ENCODE measurements at regions not wholly inside any gene's neighbourhood (a gene's known extent, or its start where the extent isn't known, plus 50 kb on each side); places are given as distances from the start of the nearest gene placed in this dataset.

DNA sequence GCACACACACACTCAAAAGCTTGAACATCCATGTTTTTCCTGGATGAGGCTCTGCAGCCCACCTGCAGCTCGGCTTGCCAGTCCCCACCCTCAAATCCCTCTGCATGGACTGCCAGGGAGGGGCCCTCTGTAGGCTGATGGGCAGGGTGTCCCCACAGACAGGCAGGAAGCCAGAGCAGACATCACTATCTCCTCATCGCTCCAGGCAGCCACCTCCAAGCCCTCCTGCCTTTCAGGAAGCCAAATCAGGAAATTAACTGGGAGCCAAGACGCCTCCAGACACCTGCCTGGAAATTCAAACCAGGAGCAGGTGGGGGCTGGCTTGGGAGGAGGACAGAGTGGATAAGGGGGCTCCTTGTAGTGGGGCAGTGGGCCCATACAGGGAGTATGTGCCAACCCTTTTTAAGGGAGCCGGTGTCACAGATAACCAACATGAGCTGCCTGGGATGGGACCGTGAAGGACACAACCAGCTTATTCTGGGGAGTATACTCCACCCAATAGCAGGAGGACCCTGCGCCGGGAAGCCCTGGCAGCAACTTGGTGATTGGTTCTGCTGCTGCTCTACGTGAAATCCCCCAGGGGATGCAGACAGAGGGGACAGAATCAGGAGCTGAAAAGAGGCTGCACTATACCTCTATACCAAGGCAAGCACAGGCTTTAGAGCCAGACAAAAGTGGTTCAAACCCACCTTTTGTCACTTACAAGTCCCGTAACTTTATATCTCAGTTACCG lies 139.1 kb downstream of the CCT6B start:
- Mint-ChIP-seq H3K27me3 (peaks cover 3% of the 10 kb centered on the region), H3K4me1 (ENCODE audit: low read depth) (peaks cover 10% of the 10 kb centered on the region), H3K9me3 (no peaks in the 10 kb centered on the region), H3K27ac (no peak overlapping the region), H3K36me3 (no peaks in the 10 kb centered on the region), H3K4me3 (no peak overlapping the region)
- DNase-seq, result no peak
- CTCF ChIA-PET, result no interaction called here
- POLR2A ChIA-PET, result no interaction called here
- intact Hi-C loops (cut with micrococcal nuclease), result no loop called here

DNA sequence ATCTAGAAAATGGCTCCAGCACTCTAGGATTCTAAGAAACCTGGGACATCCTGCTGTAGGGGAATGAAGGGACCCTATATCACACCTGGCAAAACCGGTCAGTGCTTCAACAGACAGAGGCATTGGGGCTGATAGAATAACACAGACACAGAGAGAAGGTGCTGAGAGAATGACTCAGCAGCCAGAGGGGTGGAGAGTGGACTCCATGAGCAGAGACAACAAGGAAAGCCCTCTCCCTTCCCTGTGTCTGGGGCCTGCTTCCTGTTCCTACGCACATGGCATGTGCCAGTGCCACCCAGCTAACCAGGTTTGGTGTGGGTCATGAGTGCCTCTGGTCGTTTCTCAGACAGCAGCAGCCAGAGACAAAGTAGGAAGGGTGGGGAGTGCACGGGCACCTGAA lies 140.3 kb downstream of the CCT6B start:
- CTCF ChIA-PET, result no interaction called here
- intact Hi-C loops (cut with micrococcal nuclease), result no loop called here
- no peaks in the 10 kb centered on the region for H3K9me3 Mint-ChIP-seq
- no peaks in the 10 kb centered on the region for H3K36me3 Mint-ChIP-seq
- DNase-seq, result no peak
- H3K4me3 Mint-ChIP-seq, result no peak overlapping the region
- H3K27me3 Mint-ChIP-seq, result peaks cover 3% of the 10 kb centered on the region
- H3K27ac Mint-ChIP-seq, result no peak overlapping the region
- H3K4me1 Mint-ChIP-seq (ENCODE audit: low read depth), result peaks cover 13% of the 10 kb centered on the region
- POLR2A ChIA-PET, result no interaction called here

DNA sequence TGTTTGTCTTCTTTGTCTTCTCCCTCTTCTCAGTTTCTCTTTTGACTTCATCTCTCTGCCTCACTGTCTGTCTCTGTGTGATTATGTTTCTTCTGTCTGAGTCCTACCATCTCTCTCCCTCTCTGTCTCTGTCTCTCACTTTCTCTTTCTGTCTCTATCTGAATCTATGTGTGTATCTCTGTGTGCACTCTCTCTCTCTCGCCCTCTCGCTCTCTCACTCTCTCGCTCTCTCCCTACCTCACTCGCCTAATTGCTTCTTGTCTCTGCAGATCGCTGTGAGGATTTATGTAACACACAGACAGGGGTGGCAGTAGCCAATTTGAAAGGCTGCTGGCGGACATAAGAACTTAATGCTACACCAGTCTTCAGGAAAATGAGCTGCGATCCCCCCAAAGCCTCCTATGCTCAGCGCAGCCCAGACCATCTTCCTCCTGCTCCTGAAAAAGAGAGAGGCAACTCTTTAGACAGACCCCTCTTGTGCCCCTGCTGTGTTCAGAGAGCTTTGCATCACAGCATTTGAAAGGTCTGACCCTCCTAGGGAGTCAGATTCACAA lies 140.9 kb downstream of the CCT6B start:
- peaks cover 13% of the 10 kb centered on the region for H3K4me1 Mint-ChIP-seq (ENCODE audit: low read depth)
- no peak for DNase-seq
- ChIA-PET CTCF (no interaction called here), POLR2A (no interaction called here)
- H3K36me3 Mint-ChIP-seq, result no peaks in the 10 kb centered on the region
- H3K9me3 Mint-ChIP-seq, result no peaks in the 10 kb centered on the region
- intact Hi-C loops (cut with micrococcal nuclease), result no loop called here
- H3K4me3 Mint-ChIP-seq, result no peak overlapping the region
- peaks cover 3% of the 10 kb centered on the region for H3K27me3 Mint-ChIP-seq
- H3K27ac Mint-ChIP-seq, result no peak overlapping the region

DNA sequence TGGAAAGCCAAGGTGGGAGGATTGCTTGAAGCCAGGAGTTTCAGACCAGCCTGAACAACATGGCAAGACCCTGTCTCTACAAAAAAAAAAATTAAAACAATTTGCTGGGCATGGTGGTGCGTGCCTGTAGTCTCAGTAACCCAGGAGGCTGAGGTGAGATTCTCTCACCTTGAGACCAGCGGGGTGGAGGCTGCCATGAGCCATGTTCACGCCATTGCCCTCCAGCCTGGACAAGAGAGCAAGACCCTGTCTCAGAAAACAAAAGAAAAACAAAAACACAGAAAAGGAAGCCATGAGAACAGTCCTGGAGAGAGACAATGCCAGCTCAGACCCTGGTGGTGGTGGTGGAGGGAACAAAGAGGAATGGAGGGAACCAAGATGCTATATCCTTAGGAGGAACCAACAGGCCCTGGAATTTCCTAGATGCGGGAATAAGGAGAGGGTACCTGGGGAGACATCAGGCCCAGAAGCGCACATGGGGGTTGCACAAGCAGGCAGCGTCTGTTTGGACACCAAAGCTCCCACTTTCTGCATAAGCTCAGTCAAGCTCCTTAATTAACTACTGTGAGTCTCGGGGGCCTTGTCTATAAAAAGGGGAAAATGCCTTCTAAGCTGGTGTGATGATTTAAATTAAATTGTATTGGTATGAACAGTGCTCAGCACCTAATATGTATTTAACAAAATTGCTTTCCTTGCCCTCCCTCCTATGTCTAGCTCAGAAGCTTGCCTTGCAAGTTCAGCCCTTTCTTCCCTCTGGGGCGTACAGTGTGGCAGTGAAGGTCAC lies 143.8 kb downstream of the CCT6B start:
- Mint-ChIP-seq H3K36me3 (no peaks in the 10 kb centered on the region), H3K4me3 (no peak overlapping the region), H3K27me3 (no peaks in the 10 kb centered on the region), H3K27ac (no peak overlapping the region), H3K4me1 (ENCODE audit: low read depth) (peaks cover 13% of the 10 kb centered on the region), H3K9me3 (no peaks in the 10 kb centered on the region)
- intact Hi-C loops (cut with micrococcal nuclease), result no loop called here
- DNase-seq, result no peak
- CTCF ChIA-PET, result no interaction called here
- POLR2A ChIA-PET, result no interaction called here

DNA sequence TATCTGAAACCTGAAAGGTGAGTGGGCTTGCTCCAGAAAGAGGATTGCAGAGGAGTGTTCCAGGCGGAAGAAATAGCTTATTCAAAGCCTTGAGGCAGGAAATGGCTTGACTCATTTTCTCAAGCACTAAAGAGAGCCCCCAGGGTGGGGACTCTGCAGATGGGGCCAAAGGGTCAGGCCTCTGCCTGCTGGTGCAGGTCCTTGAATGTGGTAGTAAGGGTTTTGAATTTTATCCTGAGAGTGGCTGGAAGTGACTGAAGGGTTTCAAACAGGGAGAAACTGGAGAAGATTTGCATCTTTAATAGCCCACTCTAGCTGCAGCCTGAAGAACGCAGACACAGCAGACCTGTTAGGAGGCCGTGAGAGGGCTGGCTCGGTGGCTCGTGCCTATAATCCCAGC lies 144.4 kb downstream of the CCT6B start:
- H3K9me3 Mint-ChIP-seq, result no peaks in the 10 kb centered on the region
- POLR2A ChIA-PET, result no interaction called here
- DNase-seq, result no peak
- peaks cover 13% of the 10 kb centered on the region for H3K4me1 Mint-ChIP-seq (ENCODE audit: low read depth)
- CTCF ChIA-PET, result no interaction called here
- intact Hi-C loops (cut with micrococcal nuclease), result no loop called here
- H3K36me3 Mint-ChIP-seq, result no peaks in the 10 kb centered on the region
- no peak overlapping the region for H3K4me3 Mint-ChIP-seq
- no peaks in the 10 kb centered on the region for H3K27me3 Mint-ChIP-seq
- no peak overlapping the region for H3K27ac Mint-ChIP-seq

DNA sequence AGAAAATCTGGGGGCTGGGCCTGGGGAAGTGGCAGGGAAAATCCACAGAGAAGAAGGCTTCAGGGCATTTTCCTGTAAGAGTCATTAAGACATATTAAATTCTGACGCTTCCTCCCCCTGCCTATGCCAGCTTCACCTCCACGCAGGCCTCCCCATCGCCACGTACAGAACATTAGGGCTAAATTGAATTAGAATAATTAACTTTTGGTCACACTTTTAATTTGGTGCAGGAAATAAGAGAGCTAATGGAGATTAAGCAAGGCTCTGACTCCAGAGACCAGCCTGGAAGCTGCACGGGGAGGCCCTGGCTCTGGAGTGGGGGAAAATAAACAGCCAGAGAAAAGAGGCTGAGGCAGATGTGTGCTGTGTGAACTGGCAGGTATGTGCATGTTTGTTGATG lies 148.0 kb downstream of the CCT6B start:
- Mint-ChIP-seq H3K9me3 (no peaks in the 10 kb centered on the region), H3K4me3 (no peak overlapping the region), H3K36me3 (no peaks in the 10 kb centered on the region), H3K27me3 (no peaks in the 10 kb centered on the region), H3K4me1 (ENCODE audit: low read depth) (peaks cover 4% of the 10 kb centered on the region), H3K27ac (no peak overlapping the region)
- intact Hi-C loops (cut with micrococcal nuclease), result no loop called here
- ChIA-PET CTCF (no interaction called here), POLR2A (no interaction called here)
- DNase-seq, result no peak

DNA sequence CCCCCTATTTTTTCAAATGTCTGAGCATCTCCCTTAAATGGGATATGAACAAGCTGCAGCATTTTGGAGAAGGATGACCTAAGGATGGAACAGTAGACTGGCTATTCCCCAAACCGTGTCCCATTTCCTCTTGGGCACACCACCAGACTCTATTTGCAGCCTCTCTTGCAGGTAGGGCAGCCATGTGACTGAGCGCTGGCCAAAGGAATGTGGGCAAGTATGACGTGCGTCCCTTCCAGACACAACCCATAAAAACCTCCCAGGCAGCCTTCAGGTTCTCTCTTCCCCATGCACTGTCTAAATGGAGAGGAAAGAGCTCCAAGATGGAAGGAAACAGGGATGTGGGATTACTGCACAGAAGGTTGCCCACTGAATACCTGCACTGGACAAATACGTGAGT lies 149.7 kb downstream of the CCT6B start:
- H3K4me1 Mint-ChIP-seq (ENCODE audit: low read depth), result no peaks in the 10 kb centered on the region
- H3K9me3 Mint-ChIP-seq, result no peaks in the 10 kb centered on the region
- ChIA-PET CTCF (no interaction called here), POLR2A (no interaction called here)
- DNase-seq, result no peak
- no peaks in the 10 kb centered on the region for H3K36me3 Mint-ChIP-seq
- no peak overlapping the region for H3K4me3 Mint-ChIP-seq
- intact Hi-C loops (cut with micrococcal nuclease), result no loop called here
- H3K27me3 Mint-ChIP-seq, result peaks cover 5% of the 10 kb centered on the region
- no peak overlapping the region for H3K27ac Mint-ChIP-seq

DNA sequence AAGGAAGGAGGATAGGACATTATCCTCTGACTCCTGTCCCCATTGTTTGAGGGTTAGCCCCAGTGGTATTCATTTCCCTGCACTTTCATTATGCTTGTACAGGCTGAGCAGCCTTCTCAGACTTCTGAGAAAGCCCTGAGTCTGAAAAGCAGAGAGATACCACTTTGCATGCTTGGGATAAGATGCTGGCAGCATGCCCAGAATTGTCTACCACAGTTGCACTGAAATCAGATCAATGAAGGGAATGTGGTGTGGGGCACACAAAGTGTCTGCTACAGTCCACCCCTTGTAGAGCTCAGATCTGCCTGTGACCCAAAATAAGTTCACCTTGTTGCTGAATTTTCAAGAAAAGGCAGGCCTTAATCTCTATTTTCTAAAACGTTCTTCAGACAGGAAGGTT lies 160.6 kb downstream of the CCT6B start:
- ChIA-PET POLR2A (no interaction called here), CTCF (no interaction called here)
- no peaks in the 10 kb centered on the region for H3K36me3 Mint-ChIP-seq
- H3K4me3 Mint-ChIP-seq, result no peak overlapping the region
- DNase-seq, result no peak
- H3K4me1 Mint-ChIP-seq (ENCODE audit: low read depth), result no peaks in the 10 kb centered on the region
- H3K9me3 Mint-ChIP-seq, result peaks cover 3% of the 10 kb centered on the region
- intact Hi-C loops (cut with micrococcal nuclease), result no loop called here
- H3K27me3 Mint-ChIP-seq, result peaks cover 7% of the 10 kb centered on the region
- H3K27ac Mint-ChIP-seq, result no peak overlapping the region

DNA sequence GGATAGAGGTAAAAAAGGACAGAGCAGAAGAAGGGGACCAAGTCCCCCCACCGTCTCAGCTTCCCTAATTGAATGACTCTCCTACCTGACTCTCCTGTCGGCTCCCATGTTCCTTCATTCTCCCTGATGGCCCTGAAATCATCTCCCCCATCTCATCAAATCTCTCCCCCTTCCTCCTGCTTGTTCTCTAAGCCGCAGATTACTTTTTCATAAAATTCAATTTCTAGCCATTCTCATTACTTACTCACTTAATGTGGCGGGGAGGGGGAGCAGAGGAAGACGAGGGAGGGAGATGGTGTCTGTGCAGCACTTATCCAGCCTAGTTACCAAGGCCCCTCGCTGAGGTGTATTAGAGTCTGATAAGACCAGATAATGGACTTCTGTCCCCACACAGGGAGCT lies 161.5 kb downstream of the CCT6B start:
- ChIA-PET POLR2A (no interaction called here), CTCF (no interaction called here)
- Mint-ChIP-seq H3K4me3 (no peak overlapping the region), H3K27me3 (peaks cover 7% of the 10 kb centered on the region), H3K4me1 (ENCODE audit: low read depth) (no peaks in the 10 kb centered on the region), H3K36me3 (no peaks in the 10 kb centered on the region), H3K27ac (no peak overlapping the region), H3K9me3 (peaks cover 3% of the 10 kb centered on the region)
- intact Hi-C loops (cut with micrococcal nuclease), result no loop called here
- no peak for DNase-seq

DNA sequence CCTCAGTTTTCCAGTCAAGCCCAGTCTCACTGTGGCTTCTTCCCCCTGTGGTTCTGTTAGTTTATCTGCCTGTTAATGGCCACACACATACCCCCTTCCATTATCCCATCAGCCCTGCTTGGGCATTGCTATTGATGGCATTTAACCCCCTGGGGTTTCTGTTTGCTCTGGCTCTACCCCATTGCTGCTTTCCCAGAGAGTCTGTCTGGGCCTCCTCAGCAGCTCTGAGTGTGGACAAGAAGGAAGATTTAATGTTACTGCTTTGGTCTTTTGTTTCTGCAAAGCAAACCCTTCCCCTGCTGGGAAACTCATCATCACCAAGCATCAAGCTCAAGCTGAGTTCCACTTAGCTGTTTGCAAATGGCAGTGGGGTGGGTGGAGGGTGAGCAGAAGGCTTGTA lies 162.7 kb downstream of the CCT6B start:
- no peak overlapping the region for H3K4me3 Mint-ChIP-seq
- intact Hi-C loops (cut with micrococcal nuclease), result no loop called here
- no peaks in the 10 kb centered on the region for H3K4me1 Mint-ChIP-seq (ENCODE audit: low read depth)
- DNase-seq, result no peak
- H3K27me3 Mint-ChIP-seq, result peaks cover 7% of the 10 kb centered on the region
- POLR2A ChIA-PET, result no interaction called here
- H3K36me3 Mint-ChIP-seq, result no peaks in the 10 kb centered on the region
- no peak overlapping the region for H3K27ac Mint-ChIP-seq
- CTCF ChIA-PET, result no interaction called here
- H3K9me3 Mint-ChIP-seq, result peaks cover 3% of the 10 kb centered on the region

DNA sequence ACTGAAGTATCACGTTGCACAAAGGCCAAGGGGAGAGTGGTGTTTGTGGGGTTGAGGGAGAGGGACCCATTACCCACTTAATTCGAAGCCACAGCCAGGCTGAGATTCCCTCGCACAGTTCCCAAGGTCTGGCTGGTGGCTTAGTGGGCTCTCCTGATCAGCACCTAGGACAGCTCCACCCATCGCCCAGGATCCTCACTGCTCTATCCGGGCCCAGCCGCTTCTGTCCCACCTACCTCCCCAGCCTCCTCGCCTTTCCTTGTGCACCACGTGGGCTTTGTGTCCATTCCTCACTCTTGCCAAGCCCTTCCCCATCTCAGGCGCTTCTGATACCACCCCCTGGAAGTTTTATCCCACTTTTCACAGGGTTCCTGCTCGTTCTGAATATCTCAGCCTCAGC lies 163.5 kb downstream of the CCT6B start:
- H3K9me3 Mint-ChIP-seq, result peaks cover 3% of the 10 kb centered on the region
- DNase-seq, result peak; percentile 40
- ChIA-PET POLR2A (no interaction called here), CTCF (no interaction called here)
- peaks cover 9% of the 10 kb centered on the region for H3K27me3 Mint-ChIP-seq
- no peaks in the 10 kb centered on the region for H3K4me1 Mint-ChIP-seq (ENCODE audit: low read depth)
- no peaks in the 10 kb centered on the region for H3K36me3 Mint-ChIP-seq
- H3K27ac Mint-ChIP-seq, result no peak overlapping the region
- intact Hi-C loops (cut with micrococcal nuclease), result no loop called here
- H3K4me3 Mint-ChIP-seq, result no peak overlapping the region

DNA sequence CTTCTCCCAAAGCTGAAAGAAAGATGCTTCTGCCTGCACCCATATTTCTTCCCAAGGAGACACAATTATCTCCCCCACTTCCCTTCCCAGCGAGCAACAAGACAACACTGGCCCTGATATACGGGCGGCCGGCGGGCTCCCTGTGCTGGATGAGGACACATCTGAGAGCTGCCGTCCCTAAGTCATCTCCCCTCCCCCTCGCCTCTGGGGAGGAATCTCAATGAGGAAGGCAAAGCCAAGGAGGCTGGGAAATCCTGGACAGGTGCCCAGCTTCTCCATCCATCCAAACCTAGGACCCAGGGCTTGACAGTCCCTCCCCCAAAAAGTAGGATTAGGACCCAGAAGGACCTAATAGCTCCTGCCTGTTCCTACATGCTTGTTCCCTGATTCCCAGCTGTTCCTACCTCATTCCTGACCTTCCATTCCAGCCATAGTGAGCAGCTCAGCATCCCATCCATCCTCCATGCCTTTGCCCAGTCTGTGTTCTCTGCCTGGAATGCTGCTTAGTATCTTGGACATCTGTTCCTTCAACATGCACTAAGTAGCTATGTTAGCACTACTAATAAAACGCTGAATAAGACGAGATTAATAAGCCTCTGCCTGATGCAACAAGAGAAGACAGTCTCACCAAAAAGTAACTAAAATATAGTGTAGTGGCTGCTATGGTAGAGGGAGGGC lies 167.9 kb downstream of the CCT6B start:
- intact Hi-C loops (cut with micrococcal nuclease), result no loop called here
- DNase-seq, result no peak
- ChIA-PET POLR2A (no interaction called here), CTCF (no interaction called here)
- H3K4me3 Mint-ChIP-seq, result no peak overlapping the region
- no peaks in the 10 kb centered on the region for H3K4me1 Mint-ChIP-seq (ENCODE audit: low read depth)
- H3K9me3 Mint-ChIP-seq, result no peaks in the 10 kb centered on the region
- H3K27me3 Mint-ChIP-seq, result peaks cover 7% of the 10 kb centered on the region
- no peak overlapping the region for H3K27ac Mint-ChIP-seq
- H3K36me3 Mint-ChIP-seq, result no peaks in the 10 kb centered on the region

DNA sequence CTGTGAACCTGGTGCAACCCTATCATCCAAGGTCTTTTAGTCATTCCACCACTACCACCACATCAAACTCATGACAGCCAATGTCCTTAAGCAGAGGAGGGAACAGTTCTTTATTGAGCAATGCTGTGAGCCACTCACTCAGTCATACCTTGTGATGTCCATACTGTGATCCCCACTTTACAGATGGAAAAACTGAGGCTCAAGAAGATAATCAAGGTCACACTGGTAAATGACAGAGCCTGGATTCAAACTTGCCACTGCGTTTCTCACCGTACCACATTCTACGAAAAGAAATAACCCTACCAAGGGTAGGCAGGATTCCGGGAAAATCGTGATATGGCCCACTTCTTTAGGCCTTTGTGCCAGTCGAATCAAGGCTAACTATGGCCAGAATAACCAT lies 172.6 kb downstream of the CCT6B start:
- Mint-ChIP-seq H3K27me3 (peaks cover 4% of the 10 kb centered on the region), H3K27ac (no peak overlapping the region), H3K4me3 (no peak overlapping the region), H3K4me1 (ENCODE audit: low read depth) (no peaks in the 10 kb centered on the region), H3K36me3 (no peaks in the 10 kb centered on the region), H3K9me3 (no peaks in the 10 kb centered on the region)
- DNase-seq, result no peak
- CTCF ChIA-PET, result no interaction called here
- POLR2A ChIA-PET, result no interaction called here
- intact Hi-C loops (cut with micrococcal nuclease), result no loop called here

All from activated CD4-positive, alpha-beta memory T cell treated with anti-CD3 and anti-CD28 coated beads for 36 hours (primary cell).